GM12891 (cell line): ENCODE measurements at regions not wholly inside any gene's neighbourhood (a gene's known extent, or its start where the extent isn't known, plus 50 kb on each side); places are given as distances from the start of the nearest gene placed in this dataset.
"Not testable (repeated sequence)": the region's sequence is repeated elsewhere in the genome, so short reads cannot be mapped to it uniquely, and the experiment has no call there.

Source experiments
- DNase-seq: peaks from one replicate; pipeline ENCODE4 v3.0.0; 2011; ENCODE audit warnings: low spot score; ENCODE audit not compliant: insufficient read length
- FAIRE-seq: peaks from 2 replicates; lab custom pipeline; 2011; peaks lifted over from hg19 to GRCh38; lab: Jason Lieb, UNC
- PAX5 ChIP-seq: IDR thresholded peaks from 2 replicates; pipeline ENCODE4 v1.6.1; 2011; ENCODE audit warnings: low read length, moderate library complexity, mild to moderate bottlenecking; ENCODE audit not compliant: insufficient read depth, severe bottlenecking
- POLR2A ChIP-seq: IDR thresholded peaks from 2 replicates; pipeline ENCODE4 v1.6.1; 2011; ENCODE audit warnings: low read depth, low read length, control low read depth
- POLR2AphosphoS5 ChIP-seq: IDR thresholded peaks from 2 replicates; pipeline ENCODE4 v1.6.1; 2011; ENCODE audit warnings: low read depth, low read length, control low read depth
- POU2F2 ChIP-seq: IDR thresholded peaks from 2 replicates; pipeline ENCODE4 v1.6.1; 2011; ENCODE audit warnings: low read depth, mild to moderate bottlenecking, control low read depth, low read length, moderate library complexity
- SPI1 ChIP-seq: IDR thresholded peaks from 2 replicates; pipeline ENCODE4 v1.6.1; 2011; ENCODE audit warnings: low read depth, low read length, control low read depth
- TAF1 ChIP-seq: IDR thresholded peaks from 2 replicates; pipeline ENCODE4 v1.6.1; 2011; ENCODE audit warnings: low read depth, low read length, control low read depth

- TF ChIP-seq POU2F2 (no peak), POLR2A (no peak), TAF1 (no peak), SPI1 (no peak), POLR2AphosphoS5 (no peak), PAX5 (no peak)
- DNase-seq (no peak), FAIRE-seq (no peak)
Measured at GRCh38 chr6:56741472-56741871, 98.8 kb upstream of the DST start.

GRCh38 chr6:56739836-56740815, 97.4 kb upstream of the DST start:
- DNase-seq (no peak), FAIRE-seq (peak; percentile 80)
- TF ChIP-seq PAX5 (no peak), POU2F2 (no peak), POLR2A (no peak), SPI1 (no peak), TAF1 (no peak), POLR2AphosphoS5 (no peak)

- DNase-seq (no peak), FAIRE-seq (no peak)
- TF ChIP-seq POLR2AphosphoS5 (no peak), SPI1 (no peak), PAX5 (no peak), POLR2A (no peak), TAF1 (no peak), POU2F2 (no peak)
Measured at GRCh38 chr6:56736804-56737203, 94.1 kb upstream of the DST start.

DNA sequence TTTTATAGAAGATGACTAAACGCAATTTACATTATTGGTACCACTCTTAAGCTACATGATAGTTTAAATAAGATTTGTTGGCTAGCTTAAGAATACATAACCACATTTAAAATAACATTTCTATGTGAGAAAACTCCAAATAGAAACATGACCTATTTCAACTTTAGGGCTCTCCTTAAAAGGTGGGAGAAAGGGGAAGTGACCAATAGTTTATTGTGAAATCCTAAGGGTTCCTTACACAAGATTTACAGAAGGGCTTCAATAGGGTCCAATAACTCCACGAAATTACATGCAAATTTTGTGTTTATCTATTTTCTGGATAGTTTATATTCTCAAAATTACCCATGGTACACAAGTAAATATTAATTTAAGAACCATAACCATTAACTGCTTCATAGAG, 91.6 kb upstream of the DST start:
- no peak for DNase-seq
- FAIRE-seq: no peak
- TF ChIP-seq POLR2AphosphoS5: no peak
- TF ChIP-seq PAX5: no peak
- TF ChIP-seq POU2F2: no peak
- TF ChIP-seq TAF1: no peak
- no peak for TF ChIP-seq POLR2A
- no peak; the same call in 1 of the 2 replicates for TF ChIP-seq SPI1

DNA sequence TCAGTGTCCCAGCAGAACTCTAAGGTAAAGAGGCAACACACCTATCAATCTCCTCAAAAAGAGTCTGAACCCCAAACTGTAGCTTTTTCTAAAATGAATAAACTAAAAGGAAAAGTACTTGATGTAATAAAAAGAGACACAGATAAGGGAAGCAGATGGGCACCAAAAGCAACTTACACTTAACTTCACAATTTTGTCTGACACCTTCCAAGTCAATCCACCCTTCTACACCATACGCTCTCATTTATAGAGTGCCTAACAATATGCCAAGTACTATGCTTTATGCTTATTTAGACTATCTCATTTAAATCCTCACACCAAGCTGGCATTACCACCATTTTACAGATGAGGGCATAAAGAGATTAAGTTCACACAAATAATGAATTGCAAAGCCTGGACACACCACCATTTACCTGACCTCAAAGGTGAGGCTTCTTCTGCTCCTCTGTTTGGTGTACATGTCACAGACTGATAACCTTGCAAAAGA, 90.6 kb upstream of the DST start:
- TF ChIP-seq POLR2AphosphoS5: no peak
- TF ChIP-seq PAX5: no peak
- no peak for TF ChIP-seq TAF1
- TF ChIP-seq POU2F2: no peak
- TF ChIP-seq SPI1: no peak
- no peak for TF ChIP-seq POLR2A
- FAIRE-seq: no peak

DNA sequence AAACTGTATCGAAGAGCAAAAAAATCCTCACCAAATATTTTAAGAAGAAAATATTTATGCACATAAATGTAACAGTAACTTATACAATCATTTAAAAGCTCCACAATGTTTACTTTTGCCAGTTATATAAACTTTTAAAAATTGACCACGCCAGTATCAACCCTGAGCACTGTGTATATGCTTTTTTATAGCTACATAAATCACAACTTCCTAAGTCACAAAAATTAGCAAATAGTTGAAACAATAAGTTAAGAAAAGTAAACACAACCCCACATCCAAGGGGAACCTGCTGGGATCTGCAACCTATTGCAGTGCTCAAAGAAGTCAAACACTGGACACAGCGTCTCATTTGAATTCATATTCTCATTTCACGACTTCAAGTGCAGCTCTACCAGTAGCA, 89.8 kb upstream of the DST start:
- FAIRE-seq (no peak), DNase-seq (no peak)
- TF ChIP-seq TAF1 (no peak), PAX5 (no peak), POLR2AphosphoS5 (no peak), POLR2A (no peak), POU2F2 (no peak), SPI1 (no peak)

More for the DNA sequence above, 90.6 kb upstream of the DST start:
- DNase-seq: no peak

- FAIRE-seq (no peak), DNase-seq (no peak)
- no peak for TF ChIP-seq POLR2AphosphoS5
- TF ChIP-seq POU2F2: no peak
- no peak for TF ChIP-seq PAX5
- no peak for TF ChIP-seq POLR2A
- TF ChIP-seq SPI1: no peak
- no peak for TF ChIP-seq TAF1
Measured at GRCh38 chr6:56730663-56731529, 88.2 kb upstream of the DST start.

DNA sequence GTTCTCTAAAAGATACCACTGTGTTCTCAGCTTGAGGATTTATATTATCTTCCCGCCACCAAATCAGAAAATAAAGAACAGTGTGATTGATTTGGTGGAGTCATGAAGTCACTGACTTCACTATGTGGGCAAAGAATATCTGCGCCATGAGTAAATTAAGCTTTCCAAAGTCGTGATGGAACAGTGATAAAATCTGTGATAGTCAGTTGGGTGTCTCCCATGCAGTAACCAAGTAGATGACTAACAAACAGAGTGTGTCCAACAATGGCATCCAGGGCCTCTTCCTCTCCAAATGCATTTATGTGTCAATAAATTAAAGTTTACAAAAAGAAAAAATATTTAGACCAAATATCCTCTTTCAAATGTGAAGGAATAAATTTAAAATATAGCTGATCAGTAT, 87.0 kb upstream of the DST start:
- DNase-seq (no peak), FAIRE-seq (peak; percentile 71)
- no peak for TF ChIP-seq TAF1
- TF ChIP-seq SPI1: no peak
- no peak for TF ChIP-seq POU2F2
- no peak for TF ChIP-seq POLR2AphosphoS5

DNA sequence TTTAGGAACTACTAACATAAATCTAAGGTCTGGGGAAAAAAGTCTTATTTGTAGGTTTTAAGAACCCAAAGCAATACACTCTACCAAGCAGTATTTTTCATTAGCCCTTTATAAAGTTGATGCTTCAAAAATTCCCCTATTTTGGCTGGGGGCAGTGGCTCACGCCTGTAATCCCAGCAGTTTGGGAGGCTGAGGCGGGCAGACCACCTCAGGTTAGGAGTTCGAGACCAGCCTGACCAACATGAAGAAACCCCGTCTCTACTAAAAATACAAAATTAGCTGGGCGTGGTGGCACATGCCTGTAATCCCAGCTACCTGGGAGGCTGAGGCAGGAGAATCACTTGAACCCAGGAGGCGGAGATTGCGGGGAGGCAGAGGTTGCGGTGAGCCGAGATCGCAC, 86.5 kb upstream of the DST start:
- not testable (repeated sequence) for DNase-seq, FAIRE-seq

DNA sequence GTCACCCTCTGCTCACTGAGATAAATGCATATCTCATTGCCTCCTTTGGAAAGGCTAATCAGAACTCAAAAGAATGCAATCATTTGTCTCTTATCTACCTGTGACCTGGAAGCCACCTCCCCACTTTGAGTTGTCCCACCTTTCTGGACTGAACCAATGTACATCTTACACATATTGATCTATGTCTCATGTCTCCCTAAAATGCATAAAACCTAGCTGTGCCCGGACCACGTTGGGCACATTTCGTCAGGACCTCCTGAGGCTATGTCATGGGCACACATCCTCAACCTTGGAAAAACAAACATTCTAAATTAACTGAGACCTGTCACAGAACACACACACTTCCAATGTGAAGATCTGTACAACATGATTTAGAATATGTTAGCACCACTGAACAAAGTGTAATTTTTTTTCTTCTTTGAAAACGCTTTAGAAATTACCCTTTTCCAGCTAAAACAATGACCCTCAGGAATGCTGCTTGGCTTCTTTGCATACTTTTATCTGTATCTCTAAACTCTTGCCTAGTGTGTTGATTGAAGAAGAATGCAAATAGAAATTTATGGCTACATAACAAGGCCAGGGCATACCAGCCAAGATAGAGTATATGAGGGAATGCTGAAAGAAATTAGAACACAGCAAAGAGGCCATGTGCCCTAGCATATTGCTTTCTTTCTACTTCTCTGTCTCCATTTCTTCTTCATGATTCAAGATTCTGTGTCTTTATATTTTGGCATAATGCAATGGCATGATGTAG, 84.6 kb upstream of the DST start:
- DNase-seq: no peak
- no peak for TF ChIP-seq POU2F2
- TF ChIP-seq POLR2AphosphoS5: no peak
- no peak for TF ChIP-seq TAF1
- TF ChIP-seq PAX5: no peak
- TF ChIP-seq POLR2A: no peak
- TF ChIP-seq SPI1: no peak
- FAIRE-seq: peak; percentile 16
